Endothelial cell (in vitro differentiated cells): ENCODE measurements at regions not wholly inside any gene's neighbourhood (a gene's known extent, or its start where the extent isn't known, plus 50 kb on each side); places are given as distances from the start of the nearest gene placed in this dataset.

Experiments used
- DNase-seq: peaks from one replicate; pipeline ENCODE4 v3.0.0; 2021; ENCODE audit warnings: low spot score
- H3K27ac Mint-ChIP-seq: one replicate; pipeline ENCODE4 v1.8.0; 2021; ENCODE audit warnings: mixed read lengths, inconsistent platforms; ENCODE audit not compliant: unreplicated experiment
- H3K27me3 Mint-ChIP-seq: one replicate; pipeline ENCODE4 v1.8.0; 2021; ENCODE audit warnings: mild to moderate bottlenecking, moderate library complexity, mixed read lengths, inconsistent platforms; ENCODE audit not compliant: unreplicated experiment
- H3K36me3 Mint-ChIP-seq: one replicate; pipeline ENCODE4 v1.8.0; 2021; ENCODE audit warnings: mild to moderate bottlenecking, low read depth, mixed read lengths, inconsistent platforms; ENCODE audit not compliant: unreplicated experiment
- H3K4me1 Mint-ChIP-seq: one replicate; pipeline ENCODE4 v1.8.0; 2021; ENCODE audit warnings: mild to moderate bottlenecking, mixed read lengths, inconsistent platforms; ENCODE audit not compliant: unreplicated experiment
- H3K4me3 Mint-ChIP-seq: one replicate; pipeline ENCODE4 v1.8.0; 2021; ENCODE audit warnings: mild to moderate bottlenecking, mixed read lengths, inconsistent platforms; ENCODE audit not compliant: unreplicated experiment
- H3K9me3 Mint-ChIP-seq: one replicate; pipeline ENCODE4 v1.8.0; 2021; ENCODE audit warnings: mixed read lengths, inconsistent platforms; ENCODE audit not compliant: unreplicated experiment
- TF ChIP-seq, protein P1 (sequence below): fragments of 200-600 bp; sonication (generic); IDR thresholded peaks from one replicate; pipeline ENCODE4 v1.5.0; 2021; ENCODE audit warnings: antibody characterized with exemption; ENCODE audit not compliant: unreplicated experiment

DNA sequence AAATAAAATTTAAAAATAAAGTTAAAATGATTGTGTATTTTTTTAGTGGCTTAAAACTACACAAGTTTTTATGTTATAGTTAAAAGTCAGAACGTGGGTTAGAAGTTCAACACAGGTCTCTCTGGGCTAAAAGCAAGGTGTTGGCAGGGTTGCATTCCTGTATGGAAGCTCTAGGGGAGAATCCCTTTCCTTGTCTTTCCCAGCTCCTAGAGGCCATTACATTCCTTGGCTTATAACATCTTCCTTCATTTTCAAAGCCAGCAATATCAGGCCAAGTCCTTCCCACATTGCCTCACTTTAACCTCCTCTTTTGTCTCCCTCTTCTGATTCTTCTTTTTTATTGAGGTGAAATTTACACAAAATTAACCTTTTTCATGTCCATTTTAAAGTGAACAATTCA lies 52.4 kb upstream of the EEPD1 start:
- Mint-ChIP-seq H3K9me3 (no peaks in the 10 kb centered on the region), H3K4me1 (no peaks in the 10 kb centered on the region), H3K4me3 (no peak overlapping the region), H3K36me3 (no peaks in the 10 kb centered on the region), H3K27ac (no peak overlapping the region), H3K27me3 (no peaks in the 10 kb centered on the region)
- TF ChIP-seq, protein P1, sequence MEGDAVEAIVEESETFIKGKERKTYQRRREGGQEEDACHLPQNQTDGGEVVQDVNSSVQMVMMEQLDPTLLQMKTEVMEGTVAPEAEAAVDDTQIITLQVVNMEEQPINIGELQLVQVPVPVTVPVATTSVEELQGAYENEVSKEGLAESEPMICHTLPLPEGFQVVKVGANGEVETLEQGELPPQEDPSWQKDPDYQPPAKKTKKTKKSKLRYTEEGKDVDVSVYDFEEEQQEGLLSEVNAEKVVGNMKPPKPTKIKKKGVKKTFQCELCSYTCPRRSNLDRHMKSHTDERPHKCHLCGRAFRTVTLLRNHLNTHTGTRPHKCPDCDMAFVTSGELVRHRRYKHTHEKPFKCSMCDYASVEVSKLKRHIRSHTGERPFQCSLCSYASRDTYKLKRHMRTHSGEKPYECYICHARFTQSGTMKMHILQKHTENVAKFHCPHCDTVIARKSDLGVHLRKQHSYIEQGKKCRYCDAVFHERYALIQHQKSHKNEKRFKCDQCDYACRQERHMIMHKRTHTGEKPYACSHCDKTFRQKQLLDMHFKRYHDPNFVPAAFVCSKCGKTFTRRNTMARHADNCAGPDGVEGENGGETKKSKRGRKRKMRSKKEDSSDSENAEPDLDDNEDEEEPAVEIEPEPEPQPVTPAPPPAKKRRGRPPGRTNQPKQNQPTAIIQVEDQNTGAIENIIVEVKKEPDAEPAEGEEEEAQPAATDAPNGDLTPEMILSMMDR = no peak
- no peak for DNase-seq
